ENCODE measurements at regions not wholly inside any gene's neighbourhood (a gene's known extent, or its start where the extent isn't known, plus 50 kb on each side); places are given as distances from the start of the nearest gene placed in this dataset.

- TF ChIP-seq SUZ12 (IDR thresholded peaks at IDR 0.05) (no peak), PKNOX1 (IDR thresholded peaks at IDR 0.05) (no peak), NFRKB (IDR thresholded peaks at IDR 0.05) (no peak), BHLHE40 (IDR thresholded peaks at IDR 0.05; ENCODE audit: borderline replicate concordance) (no peak), SP1 (IDR thresholded peaks at IDR 0.05) (no peak), ELF4 (IDR thresholded peaks at IDR 0.05) (no peak), TARDBP (IDR thresholded peaks at IDR 0.05) (no peak), FOXA1 (IDR thresholded peaks at IDR 0.05) (no peak), HDGF (IDR thresholded peaks at IDR 0.05; ENCODE audit: borderline replicate concordance) (no peak), FOXM1 (IDR thresholded peaks at IDR 0.05; ENCODE audit: borderline replicate concordance) (no peak), ZNF384 (IDR thresholded peaks at IDR 0.05) (no peak), LEF1 (IDR thresholded peaks at IDR 0.05; ENCODE audit: borderline replicate concordance) (no peak), FOXK2 (IDR thresholded peaks at IDR 0.05) (no peak), L3MBTL2 (conservative IDR thresholded peaks at IDR 0.05) (no peak)
Measured at GRCh38 chr13:79749984-79750551, 269.1 kb downstream of the NDFIP2 start.
